WTC11 (cell line): ENCODE measurements at regions not wholly inside any gene's neighbourhood (a gene's known extent, or its start where the extent isn't known, plus 50 kb on each side); places are given as distances from the start of the nearest gene placed in this dataset.
"Not testable (repeated sequence)": the region's sequence is repeated elsewhere in the genome, so short reads cannot be mapped to it uniquely, and the experiment has no call there.

Source experiments
- ATAC-seq: fragments of 200-7000 bp; cut with Tn5 transposase; 2 replicates; pipeline ENCODE4 v1.10.0; 2021; ENCODE audit warnings: mild to moderate bottlenecking, moderate library complexity
- CTCF ChIA-PET: fragments of 300-600 bp; sonication (Branson Sonifier 250); formaldehyde crosslinking; loops from one replicate; lab custom pipeline; 2021; ENCODE audit warnings: antibody characterized with exemption; lab: Charles Lee
- POLR2A ChIA-PET: fragments of 350-600 bp; sonication (Branson Sonifier 250); formaldehyde crosslinking; loops from one replicate; lab custom pipeline; 2021; ENCODE audit warnings: antibody characterized with exemption; lab: Charles Lee
- DNase-seq: peaks from one replicate; pipeline ENCODE4 v3.0.0; 2021; ENCODE audit warnings: low spot score
- H3K27ac Mint-ChIP-seq: 2 replicates; pipeline ENCODE4 v1.8.0; 2021; ENCODE audit warnings: mixed read lengths
- H3K27me3 Mint-ChIP-seq: 2 replicates; pipeline ENCODE4 v1.8.0; 2021; ENCODE audit warnings: low read depth, mild to moderate bottlenecking, moderate library complexity, mixed read lengths
- H3K36me3 Mint-ChIP-seq: 2 replicates; pipeline ENCODE4 v1.8.0; 2021; ENCODE audit warnings: mixed read lengths
- H3K4me1 Mint-ChIP-seq: 2 replicates; pipeline ENCODE4 v1.8.0; 2022; ENCODE audit warnings: mixed read lengths
- H3K4me3 Mint-ChIP-seq: 2 replicates; pipeline ENCODE4 v1.8.0; 2021; ENCODE audit warnings: mild to moderate bottlenecking, moderate library complexity, mixed read lengths
- H3K9me3 Mint-ChIP-seq: 2 replicates; pipeline ENCODE4 v1.8.0; 2021; ENCODE audit warnings: mixed read lengths
- AR ChIP-seq: fragments of 250-450 bp; sonication (Bioruptor Pico); IDR thresholded peaks from 2 replicates; pipeline ENCODE4 v1.9.0; 2021; ENCODE audit warnings: mild to moderate bottlenecking
- ARID4B ChIP-seq: sonication (generic); formaldehyde crosslinking; IDR thresholded peaks from 2 replicates; pipeline ENCODE4 v1.8.0; 2023; ENCODE audit warnings: missing genetic modification reagents, mild to moderate bottlenecking, borderline replicate concordance
- ATF1 ChIP-seq: sonication (generic); formaldehyde crosslinking; IDR thresholded peaks from 2 replicates; pipeline ENCODE4 v1.8.1; 2023; ENCODE audit warnings: mild to moderate bottlenecking, moderate library complexity, missing genetic modification reagents
- ESRRA ChIP-seq: sonication (generic); formaldehyde crosslinking; IDR thresholded peaks from 2 replicates; pipeline ENCODE4 v1.8.1; 2022; ENCODE audit warnings: mild to moderate bottlenecking, missing genetic modification reagents, borderline replicate concordance
- HMGA2 ChIP-seq: fragments of 250-450 bp; sonication (Bioruptor Pico); IDR thresholded peaks from 2 replicates; pipeline ENCODE4 v1.4.0; 2021; ENCODE audit warnings: mild to moderate bottlenecking, moderate library complexity
- KAT7 ChIP-seq: sonication (generic); formaldehyde crosslinking; IDR thresholded peaks from 2 replicates; pipeline ENCODE4 v1.8.1; 2023; ENCODE audit warnings: missing genetic modification reagents, mild to moderate bottlenecking, borderline replicate concordance
- MAX ChIP-seq: sonication (generic); formaldehyde crosslinking; IDR thresholded peaks from 2 replicates; pipeline ENCODE4 v1.8.0; 2022; ENCODE audit warnings: mild to moderate bottlenecking, missing genetic modification reagents
- MXD4 ChIP-seq: fragments of 250-450 bp; sonication (Bioruptor Pico); IDR thresholded peaks from 2 replicates; pipeline ENCODE4 v1.8.0; 2021; ENCODE audit warnings: mild to moderate bottlenecking, moderate library complexity, borderline replicate concordance
- NFATC4 ChIP-seq: fragments of 250-450 bp; sonication (Bioruptor Pico); IDR thresholded peaks from 2 replicates; pipeline ENCODE4 v1.9.0; 2021; ENCODE audit warnings: mild to moderate bottlenecking
- NR3C1 ChIP-seq: sonication (generic); formaldehyde crosslinking; conservative IDR thresholded peaks from 2 replicates; pipeline ENCODE4 v1.8.1; 2023; ENCODE audit warnings: low read depth, mild to moderate bottlenecking, missing genetic modification reagents
- STAT6 ChIP-seq: sonication (generic); formaldehyde crosslinking; conservative IDR thresholded peaks from 2 replicates; pipeline ENCODE4 v1.8.1; 2023; ENCODE audit warnings: mild to moderate bottlenecking, low read depth, missing genetic modification reagents, moderate library complexity
- ZBTB21 ChIP-seq: sonication (generic); formaldehyde crosslinking; IDR thresholded peaks from 2 replicates; pipeline ENCODE4 v1.8.1; 2023; ENCODE audit warnings: mild to moderate bottlenecking, missing genetic modification reagents, borderline replicate concordance

GRCh38 chr20:53646550-53646949, 52.9 kb upstream of the ZNF217 start (continued):
- no peak for TF ChIP-seq STAT6 (CRISPR knock-in tag)
- TF ChIP-seq HMGA2 (CRISPR knock-in tag), result no peak
- TF ChIP-seq, all 79 proteins: peak for 0

GRCh38 chr20:53645582-53645897, 51.9 kb upstream of the ZNF217 start:
- DNase-seq (no peak), ATAC-seq (no peak)
- Mint-ChIP-seq H3K27ac (no peak overlapping the region), H3K4me1 (peaks cover 20% of the 10 kb centered on the region), H3K36me3 (no peaks in the 10 kb centered on the region), H3K9me3 (no peaks in the 10 kb centered on the region), H3K27me3 (peaks cover 16% of the 10 kb centered on the region), H3K4me3 (no peak overlapping the region)
- ChIA-PET POLR2A (no interaction called here), CTCF (interaction anchor here (0.6 kb wide), 1 partner anchor 242 kb away, joined by 3 read pairs; no protein-coding TSS in a partner anchor)
- TF ChIP-seq MXD4 (CRISPR knock-in tag), result no peak
- TF ChIP-seq ARID4B, result no peak
- no peak for TF ChIP-seq ZBTB21
- no peak for TF ChIP-seq KAT7
- TF ChIP-seq NR3C1 (CRISPR knock-in tag), result no peak
- TF ChIP-seq NFATC4 (CRISPR knock-in tag), result no peak
- TF ChIP-seq ESRRA, result no peak
- no peak for TF ChIP-seq ATF1
- no peak for TF ChIP-seq AR
- no peak for TF ChIP-seq MAX (CRISPR knock-in tag)

GRCh38 chr20:53644108-53644507, 50.5 kb upstream of the ZNF217 start:
- POLR2A ChIA-PET, DNase-seq, CTCF ChIA-PET, ATAC-seq, H3K9me3 Mint-ChIP-seq, H3K4me3 Mint-ChIP-seq, H3K36me3 Mint-ChIP-seq, H3K27ac Mint-ChIP-seq: not testable (repeated sequence)
- Mint-ChIP-seq H3K4me1 (peaks cover 20% of the 10 kb centered on the region), H3K27me3 (peaks cover 16% of the 10 kb centered on the region)
